Gastrocnemius medialis (tissue), 4 donors: ENCODE measurements at regions not wholly inside any gene's neighbourhood (a gene's known extent, or its start where the extent isn't known, plus 50 kb on each side); places are given as distances from the start of the nearest gene placed in this dataset.
A peak's percentile ranks its signal among the peaks of the same experiment; 100 is the strongest.

Experiments used
- ATAC-seq, 2 donors: fragments of 150-250 bp; one replicate each; pipeline ENCODE4 v1.9.1; 2016
- DNase-seq, 2 donors: peaks; one replicate each; pipeline ENCODE4 v3.0.0-alpha.2; 2019
- H3K27ac ChIP-seq, 4 donors: fragments of 200-600 bp; sonication (generic); 1 replicate in 1 of 4; 2 replicates in 3 of 4; pipeline ENCODE4 v1.5.1; 2016 to 2018; ENCODE audit warnings: mild to moderate bottlenecking in 2 of 4, moderate library complexity in 1 of 4
- H3K27me3 ChIP-seq, 3 donors: fragments of 200-600 bp; sonication (generic) in 2 of 3; 1 replicate in 1 of 3; 2 replicates in 2 of 3; pipeline versions ENCODE4 v1.5.1 to v1.6.0; 2016 to 2019; ENCODE audit warnings: mild to moderate bottlenecking in 1 of 3, moderate library complexity in 1 of 3
- H3K36me3 ChIP-seq, 2 donors: fragments of 200-600 bp; sonication (generic) in 1 of 2; one replicate each; pipeline ENCODE4 v1.5.1; 2017 to 2018
- H3K4me1 ChIP-seq, 2 donors: fragments of 200-600 bp; sonication (generic) in 1 of 2; one replicate each; pipeline ENCODE4 v1.5.1; 2016 to 2017; ENCODE audit warnings: mild to moderate bottlenecking in 2 of 2
- H3K4me3 ChIP-seq, 4 donors: fragments of 200-600 bp; sonication (generic) in 3 of 4; 1 replicate in 1 of 4; 2 replicates in 3 of 4; pipeline ENCODE4 v1.5.1; 2016 to 2019; ENCODE audit warnings: mild to moderate bottlenecking in 2 of 4
- H3K9me3 ChIP-seq, 3 donors: fragments of 200-600 bp; sonication (generic) in 2 of 3; 1 replicate in 1 of 3; 2 replicates in 2 of 3; pipeline ENCODE4 v1.5.1; 2016 to 2019
- CTCF ChIP-seq, 5 experiments: fragments of 450-650 bp in 3 of 5; fragments of 200-600 bp in 2 of 5; sonication (generic) in 2 of 5; IDR thresholded peaks in 4 of 5; conservative IDR thresholded peaks in 1 of 5; 1 replicate in 4 of 5; 2 replicates in 1 of 5; pipeline ENCODE4 v1.5.1; 2016 to 2019; ENCODE audit warnings: antibody characterized with exemption in 5 of 5, mild to moderate bottlenecking in 3 of 5, moderate library complexity in 3 of 5
- POLR2A ChIP-seq, 2 donors: fragments of 450-650 bp; IDR thresholded peaks; one replicate each; pipeline ENCODE4 v1.6.1; 2017; ENCODE audit warnings: antibody characterized with exemption in 2 of 2, mild to moderate bottlenecking in 2 of 2, moderate library complexity in 2 of 2
- in situ Hi-C, 4 donors: fragments of 200-750 bp; cut with MboI; loops; one replicate each; pipeline versions ENCODE4 v1.15.0 to v1.8.0; 2017; ENCODE audit warnings: low sequenced_read_pairs in 4 of 4
- intact Hi-C: fragments of 100-400 bp; cut with DNase I; formaldehyde crosslinking; loops from one replicate; pipeline ENCODE4 v1.15.1; 2023; ENCODE audit warnings: low total_unique reads

- intact Hi-C loops (no loop called here), in situ Hi-C loops (no loop called here)
- H3K4me1 ChIP-seq = peaks cover 0 to 5% of the 10 kb centered on the region in 2 donors
- DNase-seq (no peak), ATAC-seq (no peak)
- TF ChIP-seq CTCF (IDR thresholded peaks at IDR 0.05 in 4 of 5, conservative IDR thresholded peaks at IDR 0.05 in 1 of 5) (no peak), POLR2A (IDR thresholded peaks at IDR 0.05) (no peak)
- no peak overlapping the region for H3K4me3 ChIP-seq
- H3K27ac ChIP-seq = no peak overlapping the region
- peaks cover 0 to 14% (median 5%) of the 10 kb centered on the region in 3 donors for H3K27me3 ChIP-seq
- H3K36me3 ChIP-seq = no peaks in the 10 kb centered on the region
- H3K9me3 ChIP-seq = no peaks in the 10 kb centered on the region
Observed at GRCh38 chr10:128206676-128207075, 80.5 kb upstream of the MKI67 start.

GRCh38 chr10:128209862-128210214 lies 83.6 kb upstream of the MKI67 start:
- intact Hi-C loops (no loop called here), in situ Hi-C loops (no loop called here)
- ATAC-seq (no peak), DNase-seq (no peak)
- H3K36me3 ChIP-seq = no peaks in the 10 kb centered on the region
- H3K4me1 ChIP-seq = peaks cover 0 to 5% of the 10 kb centered on the region in 2 donors
- peak overlapping the region in 2 of 4 donors; percentile 55 to 59 for H3K4me3 ChIP-seq
- no peak overlapping the region for H3K27ac ChIP-seq
- no peaks in the 10 kb centered on the region for H3K9me3 ChIP-seq
- peaks cover 0 to 14% (median 5%) of the 10 kb centered on the region in 3 donors for H3K27me3 ChIP-seq
- TF ChIP-seq POLR2A (IDR thresholded peaks at IDR 0.05) (no peak), CTCF (IDR thresholded peaks at IDR 0.05 in 4 of 5, conservative IDR thresholded peaks at IDR 0.05 in 1 of 5) (no peak)

- H3K27ac ChIP-seq = peak overlapping the region; percentile 33 to 50 (median 38)
- intact Hi-C loops = no loop called here
Observed at GRCh38 chr10:128210215-128211063, 84.2 kb upstream of the MKI67 start.

GRCh38 chr10:128211064-128211504 lies 84.9 kb upstream of the MKI67 start:
- Histone ChIP-seq H3K4me1 (peaks cover 0 to 5% of the 10 kb centered on the region in 2 donors), H3K27me3 (peaks cover 0 to 14% (median 5%) of the 10 kb centered on the region in 3 donors), H3K27ac (no peak overlapping the region), H3K36me3 (no peaks in the 10 kb centered on the region), H3K4me3 (peak overlapping the region in 2 of 4 donors; percentile 55 to 59), H3K9me3 (no peaks in the 10 kb centered on the region)
- DNase-seq (no peak), ATAC-seq (no peak)
- intact Hi-C loops = no loop called here
- in situ Hi-C loops = no loop called here
- TF ChIP-seq CTCF (IDR thresholded peaks at IDR 0.05 in 4 of 5, conservative IDR thresholded peaks at IDR 0.05 in 1 of 5) (no peak), POLR2A (IDR thresholded peaks at IDR 0.05) (no peak)

More at GRCh38 chr10:128210215-128211063, 84.2 kb upstream of the MKI67 start:
- peak in 3 of 5 experiments; percentile 21 to 79 (median 66) for TF ChIP-seq CTCF (IDR thresholded peaks at IDR 0.05 in 4 of 5, conservative IDR thresholded peaks at IDR 0.05 in 1 of 5)
- no peak for TF ChIP-seq POLR2A (IDR thresholded peaks at IDR 0.05)
- no peaks in the 10 kb centered on the region for H3K36me3 ChIP-seq
- H3K4me3 ChIP-seq = peak overlapping the region; percentile 55 to 64 (median 58)
- DNase-seq = peak; percentile 6 to 24
- peaks cover 0 to 14% (median 5%) of the 10 kb centered on the region in 3 donors for H3K27me3 ChIP-seq
- peak; percentile 56 to 65 for ATAC-seq
- no peaks in the 10 kb centered on the region for H3K9me3 ChIP-seq
- in situ Hi-C loops = no loop called here
- H3K4me1 ChIP-seq = peaks cover 0 to 5% of the 10 kb centered on the region in 2 donors
